ENCODE measurements at regions not wholly inside any gene's neighbourhood (a gene's known extent, or its start where the extent isn't known, plus 50 kb on each side); places are given as distances from the start of the nearest gene placed in this dataset.

DNA sequence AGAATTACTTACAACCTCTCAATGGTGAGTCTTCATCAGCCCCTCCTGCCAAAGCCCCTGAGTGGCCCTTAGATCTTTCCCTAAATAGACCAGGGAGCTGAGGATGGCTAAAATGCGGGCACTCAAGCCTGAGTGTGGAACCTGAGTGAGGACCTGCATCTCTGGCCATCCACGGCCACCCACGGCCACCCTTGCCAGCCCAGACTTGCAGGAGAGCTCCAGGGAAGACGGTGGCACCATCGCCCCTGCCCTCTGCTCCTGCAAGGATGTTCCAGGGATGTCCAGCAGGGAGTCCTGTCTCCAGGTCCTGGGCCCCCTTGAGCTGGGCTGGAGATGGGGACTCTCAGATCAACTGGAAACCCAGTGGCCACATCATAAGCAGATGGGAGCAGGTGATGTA is 68.2 kb upstream of the OLFM1 start:
- Histone ChIP-seq H3K27me3 (peaks cover 0 to 26% (median 9%) of the 10 kb centered on the region in 7 donors), H3K27ac (no peak overlapping the region), H3K4me3 (no peak overlapping the region), H3K4me1 (peaks cover 0 to 11% (median 0%) of the 10 kb centered on the region in 9 donors), H3K36me3 (no peaks in the 10 kb centered on the region), H3K9me3 (no peaks in the 10 kb centered on the region)
- TF ChIP-seq, protein P1, sequence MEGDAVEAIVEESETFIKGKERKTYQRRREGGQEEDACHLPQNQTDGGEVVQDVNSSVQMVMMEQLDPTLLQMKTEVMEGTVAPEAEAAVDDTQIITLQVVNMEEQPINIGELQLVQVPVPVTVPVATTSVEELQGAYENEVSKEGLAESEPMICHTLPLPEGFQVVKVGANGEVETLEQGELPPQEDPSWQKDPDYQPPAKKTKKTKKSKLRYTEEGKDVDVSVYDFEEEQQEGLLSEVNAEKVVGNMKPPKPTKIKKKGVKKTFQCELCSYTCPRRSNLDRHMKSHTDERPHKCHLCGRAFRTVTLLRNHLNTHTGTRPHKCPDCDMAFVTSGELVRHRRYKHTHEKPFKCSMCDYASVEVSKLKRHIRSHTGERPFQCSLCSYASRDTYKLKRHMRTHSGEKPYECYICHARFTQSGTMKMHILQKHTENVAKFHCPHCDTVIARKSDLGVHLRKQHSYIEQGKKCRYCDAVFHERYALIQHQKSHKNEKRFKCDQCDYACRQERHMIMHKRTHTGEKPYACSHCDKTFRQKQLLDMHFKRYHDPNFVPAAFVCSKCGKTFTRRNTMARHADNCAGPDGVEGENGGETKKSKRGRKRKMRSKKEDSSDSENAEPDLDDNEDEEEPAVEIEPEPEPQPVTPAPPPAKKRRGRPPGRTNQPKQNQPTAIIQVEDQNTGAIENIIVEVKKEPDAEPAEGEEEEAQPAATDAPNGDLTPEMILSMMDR (IDR thresholded peaks at IDR 0.05), result no peak
- intact Hi-C loops (cut with DNase I), result loop anchor here in 1 of 10 donors (10.0 kb wide), 1 partner anchor 84 kb away; no protein-coding TSS in a partner anchor
- DNase-seq, result no peak
- WGBS, 2 donors, result 85 to 91% methylated on average over 5 of the region's 5 CpGs
- no peak for ATAC-seq

DNA sequence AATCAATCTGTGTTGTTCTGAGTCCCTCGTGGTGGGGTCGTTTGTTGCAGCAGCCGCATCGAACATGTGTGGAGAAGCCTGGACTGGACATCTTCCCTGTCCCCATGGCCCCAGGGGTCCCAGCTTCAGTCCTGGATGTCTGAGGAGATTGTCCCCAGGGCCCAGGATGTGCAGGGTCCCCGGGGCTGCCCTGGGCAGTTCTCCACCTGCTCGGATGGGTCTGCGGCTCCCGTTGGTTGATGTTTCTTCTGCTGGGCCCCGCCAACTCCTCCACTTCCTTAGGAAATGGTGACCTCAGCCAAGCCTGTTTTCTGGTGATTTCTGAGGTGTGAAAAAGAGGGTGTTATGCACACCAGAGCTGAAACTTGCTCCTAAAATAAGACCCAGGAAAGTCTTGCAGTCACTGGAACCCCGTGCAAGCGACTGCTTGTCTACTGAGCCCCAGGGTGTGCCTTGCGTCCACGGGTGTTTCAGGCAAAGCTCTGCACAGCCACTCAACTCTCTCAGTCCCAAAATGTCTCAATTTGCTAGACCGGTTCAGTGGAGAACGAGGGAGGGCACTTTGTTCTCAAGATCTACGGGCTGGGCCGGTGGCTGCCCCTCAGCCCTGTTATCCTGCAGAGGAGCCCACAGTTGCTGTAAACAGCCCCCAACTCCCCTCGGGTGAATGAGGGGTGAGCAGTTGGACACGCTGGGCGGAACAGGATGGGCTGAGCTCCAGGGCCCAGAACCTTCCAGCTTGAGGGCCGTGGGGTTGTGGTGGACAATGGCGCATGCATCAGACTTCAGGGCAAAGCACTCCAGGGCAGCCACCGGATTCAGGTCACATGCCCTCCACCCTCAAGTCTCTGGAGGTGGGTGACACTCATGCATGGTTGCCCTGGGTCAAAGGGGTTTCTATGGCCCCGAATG is 66.7 kb upstream of the OLFM1 start:
- H3K36me3 ChIP-seq, result no peaks in the 10 kb centered on the region
- 54 to 65% methylated on average over 24 of the region's 24 CpGs for WGBS, 2 donors
- no peak overlapping the region for H3K27ac ChIP-seq
- TF ChIP-seq, protein P1 (IDR thresholded peaks at IDR 0.05), result no peak
- no peak overlapping the region for H3K4me3 ChIP-seq
- no peaks in the 10 kb centered on the region for H3K9me3 ChIP-seq
- H3K27me3 ChIP-seq, result peaks cover 0 to 17% (median 4%) of the 10 kb centered on the region in 7 donors
- H3K4me1 ChIP-seq, result peaks cover 0 to 11% (median 0%) of the 10 kb centered on the region in 9 donors
- intact Hi-C loops (cut with DNase I), result no loop called here
- no peak for DNase-seq
- ATAC-seq, result no peak

DNA sequence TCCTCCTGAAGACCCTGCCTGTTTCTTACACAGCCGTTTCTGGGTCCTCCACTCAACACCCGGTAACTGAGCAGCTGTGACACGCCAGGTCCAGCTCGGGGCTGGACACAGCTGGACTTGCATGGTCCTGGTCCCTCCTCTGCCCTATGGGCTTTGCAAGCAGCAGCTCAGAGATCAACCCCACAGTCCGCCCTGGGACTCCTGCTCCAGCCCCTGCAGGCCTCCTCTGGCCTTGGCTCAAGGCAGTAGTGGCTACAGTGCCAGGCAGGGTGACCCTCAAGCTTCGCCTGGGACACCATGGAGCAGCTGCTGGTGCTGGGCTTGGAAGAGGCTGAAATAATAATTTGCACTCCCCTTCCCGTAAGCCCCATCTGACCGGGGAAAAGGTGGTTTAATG is 66.1 kb upstream of the OLFM1 start:
- H3K4me3 ChIP-seq, result no peak overlapping the region
- no peak overlapping the region for H3K27ac ChIP-seq
- H3K27me3 ChIP-seq, result peaks cover 0 to 13% (median 1%) of the 10 kb centered on the region in 7 donors
- WGBS, 2 donors, result 71 to 78% methylated on average over 8 of the region's 8 CpGs
- no peaks in the 10 kb centered on the region for H3K36me3 ChIP-seq
- intact Hi-C loops (cut with DNase I), result no loop called here
- ATAC-seq, result no peak
- H3K9me3 ChIP-seq, result no peaks in the 10 kb centered on the region
- peaks cover 0 to 11% (median 0%) of the 10 kb centered on the region in 9 donors for H3K4me1 ChIP-seq
- TF ChIP-seq, protein P1 (IDR thresholded peaks at IDR 0.05), result no peak
- no peak for DNase-seq

DNA sequence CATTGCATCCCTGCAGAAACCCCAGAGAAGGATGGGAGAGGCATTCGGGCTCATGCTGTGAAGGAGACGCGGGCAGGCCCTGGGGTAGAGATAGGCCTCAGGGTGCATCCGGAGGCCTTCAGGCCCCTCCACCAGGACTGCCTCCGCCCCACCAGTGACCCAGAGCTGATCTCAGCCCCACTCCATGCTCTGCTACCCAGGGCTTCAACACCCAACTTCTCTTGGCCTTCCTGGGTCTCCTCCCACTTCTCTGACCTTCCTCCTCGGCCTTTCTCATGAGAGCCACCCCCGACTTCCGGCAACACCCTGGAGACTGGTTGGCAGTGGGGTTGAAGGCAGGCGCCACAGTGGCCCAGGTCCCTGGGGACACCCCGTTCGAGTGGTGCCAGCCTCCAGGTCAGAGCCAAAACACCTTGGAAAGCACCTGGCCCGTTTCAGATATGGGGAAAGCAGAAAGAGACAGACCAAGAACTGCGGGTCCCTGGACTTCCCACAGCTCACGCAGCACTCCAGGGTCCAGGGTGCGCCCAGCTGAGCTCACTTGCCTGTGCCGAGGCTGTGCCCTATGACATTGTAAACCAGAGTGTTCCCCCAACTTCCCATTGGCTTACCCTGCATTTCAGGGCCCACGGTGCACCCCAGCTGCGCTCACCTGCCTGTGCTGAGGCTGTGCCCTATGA is 65.1 kb upstream of the OLFM1 start:
- H3K36me3 ChIP-seq, result no peaks in the 10 kb centered on the region
- H3K4me1 ChIP-seq, result peaks cover 0 to 11% (median 0%) of the 10 kb centered on the region in 9 donors
- TF ChIP-seq, protein P1 (IDR thresholded peaks at IDR 0.05), result no peak
- intact Hi-C loops (cut with DNase I), result no loop called here
- H3K4me3 ChIP-seq, result no peak overlapping the region
- H3K9me3 ChIP-seq, result no peaks in the 10 kb centered on the region
- WGBS, 2 donors, result 90 to 91% methylated on average over 18 of the region's 18 CpGs
- peaks cover 0 to 13% (median 0%) of the 10 kb centered on the region in 7 donors for H3K27me3 ChIP-seq
- no peak overlapping the region for H3K27ac ChIP-seq
- ATAC-seq (no peak), DNase-seq (no peak)

Measured in heart right ventricle (tissue), 16 donors.